ENCODE measurements at regions not wholly inside any gene's neighbourhood (a gene's known extent, or its start where the extent isn't known, plus 50 kb on each side); places are given as distances from the start of the nearest gene placed in this dataset.

GRCh38 chrX:23610495-23610894 lies 56.8 kb upstream of the PRDX4 start:
- H3K27me3 ChIP-seq (ENCODE audit: control insufficient read depth, insufficient read depth, low read length), result no peaks in the 10 kb centered on the region
- H3K36me3 ChIP-seq (ENCODE audit: control insufficient read depth, low read depth, low read length), result no peaks in the 10 kb centered on the region
- H3K9ac ChIP-seq (ENCODE audit: low read length), result no peak overlapping the region
- no peaks in the 10 kb centered on the region for H3K4me1 ChIP-seq (ENCODE audit: control insufficient read depth, low read depth, low read length)
- H3K9me3 ChIP-seq (ENCODE audit: control insufficient read depth, low read depth, low read length), result no peaks in the 10 kb centered on the region
- H3K27ac ChIP-seq (ENCODE audit: low read length), result no peak overlapping the region
- no peak overlapping the region for H3K4me3 ChIP-seq (ENCODE audit: low read length)

GRCh38 chrX:23612846-23613245 lies 54.4 kb upstream of the PRDX4 start:
- no peak overlapping the region for H3K9ac ChIP-seq (ENCODE audit: low read length)
- no peaks in the 10 kb centered on the region for H3K36me3 ChIP-seq (ENCODE audit: control insufficient read depth, low read depth, low read length)
- H3K4me3 ChIP-seq (ENCODE audit: low read length), result no peak overlapping the region
- H3K27me3 ChIP-seq (ENCODE audit: control insufficient read depth, insufficient read depth, low read length), result no peaks in the 10 kb centered on the region
- H3K4me1 ChIP-seq (ENCODE audit: control insufficient read depth, low read depth, low read length), result no peaks in the 10 kb centered on the region
- no peak overlapping the region for H3K27ac ChIP-seq (ENCODE audit: low read length)
- H3K9me3 ChIP-seq (ENCODE audit: control insufficient read depth, low read depth, low read length), result no peaks in the 10 kb centered on the region

GRCh38 chrX:23616361-23616760 lies 50.9 kb upstream of the PRDX4 start:
- H3K36me3 ChIP-seq (ENCODE audit: control insufficient read depth, low read depth, low read length), result no peaks in the 10 kb centered on the region

More at GRCh38 chrX:23616361-23616760, 50.9 kb upstream of the PRDX4 start:
- no peak overlapping the region for H3K9ac ChIP-seq (ENCODE audit: low read length)
- H3K27me3 ChIP-seq (ENCODE audit: control insufficient read depth, insufficient read depth, low read length), result no peaks in the 10 kb centered on the region
- no peak overlapping the region for H3K4me3 ChIP-seq (ENCODE audit: low read length)
- H3K4me1 ChIP-seq (ENCODE audit: control insufficient read depth, low read depth, low read length), result no peaks in the 10 kb centered on the region
- no peak overlapping the region for H3K27ac ChIP-seq (ENCODE audit: low read length)
- H3K9me3 ChIP-seq (ENCODE audit: control insufficient read depth, low read depth, low read length), result no peaks in the 10 kb centered on the region

Data from iPS-18a (cell line).